ENCODE measurements at regions not wholly inside any gene's neighbourhood (a gene's known extent, or its start where the extent isn't known, plus 50 kb on each side); places are given as distances from the start of the nearest gene placed in this dataset.

GRCh38 chr2:106334802-106335201, 133.4 kb downstream of the RGPD3 start:
- no peak for TF ChIP-seq CTCF (IDR thresholded peaks at IDR 0.05)
- no peak for TF ChIP-seq POLR2AphosphoS5 (IDR thresholded peaks at IDR 0.05)
- TF ChIP-seq POLR2A (IDR thresholded peaks at IDR 0.05): no peak
- no peak for TF ChIP-seq EP300 (IDR thresholded peaks at IDR 0.05)

All from suprapubic skin (tissue), 4 donors.